Renal cortical epithelial cell (primary cell): ENCODE measurements at regions not wholly inside any gene's neighbourhood (a gene's known extent, or its start where the extent isn't known, plus 50 kb on each side); places are given as distances from the start of the nearest gene placed in this dataset.
"Not testable (repeated sequence)": the region's sequence is repeated elsewhere in the genome, so short reads cannot be mapped to it uniquely, and the experiment has no call there.

Experiments used
- DNase-seq: peaks from one replicate; pipeline ENCODE4 v3.0.0-alpha.2; 2011; ENCODE audit warnings: low read depth

DNA sequence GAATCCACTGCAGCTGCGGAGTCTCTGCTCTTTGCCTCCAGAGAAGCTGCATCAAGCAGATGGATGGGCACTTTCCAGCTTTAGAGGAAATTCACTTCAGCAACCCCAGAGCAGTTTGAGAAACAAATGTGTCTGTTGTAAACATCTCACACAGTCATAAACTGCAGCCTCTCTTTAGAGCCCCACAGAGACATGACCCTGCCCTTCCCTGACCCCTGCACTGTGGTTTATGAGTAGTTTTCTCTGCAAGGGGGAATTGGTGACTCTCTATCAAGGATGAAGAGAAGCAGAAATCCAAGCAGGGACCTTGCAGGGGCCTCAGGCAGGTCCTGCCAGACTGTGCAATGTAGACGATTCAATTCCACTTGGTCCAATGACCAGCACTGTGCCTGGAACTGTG lies 160.2 kb downstream of the SH2D4B start:
- DNase-seq, result no peak

GRCh38 chr10:80699602-80700039 lies 161.9 kb downstream of the SH2D4B start:
- DNase-seq, result peak; percentile 35

DNA sequence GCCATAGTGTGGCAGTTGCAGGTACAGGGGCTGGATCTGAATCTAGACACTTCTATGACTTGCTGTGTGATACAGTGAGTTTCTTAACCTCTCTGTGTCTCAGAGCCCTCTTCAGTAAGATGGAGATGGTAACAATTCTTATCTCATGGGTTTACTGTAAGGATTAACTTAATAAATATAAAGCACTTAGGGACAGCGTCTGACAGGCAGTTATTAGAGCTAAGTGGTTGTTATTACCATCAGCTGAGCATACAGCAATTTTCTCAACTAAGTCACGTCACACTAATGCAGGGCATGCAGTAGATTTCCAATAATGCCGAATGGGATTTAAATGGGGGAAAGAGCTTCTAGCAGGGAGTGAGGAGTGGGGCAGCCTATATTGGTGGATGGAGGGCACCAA lies 162.6 kb downstream of the SH2D4B start:
- no peak for DNase-seq

- no peak for DNase-seq
These were observed 163.2 kb downstream of the SH2D4B start for GRCh38 chr10:80700760-80701444.

DNA sequence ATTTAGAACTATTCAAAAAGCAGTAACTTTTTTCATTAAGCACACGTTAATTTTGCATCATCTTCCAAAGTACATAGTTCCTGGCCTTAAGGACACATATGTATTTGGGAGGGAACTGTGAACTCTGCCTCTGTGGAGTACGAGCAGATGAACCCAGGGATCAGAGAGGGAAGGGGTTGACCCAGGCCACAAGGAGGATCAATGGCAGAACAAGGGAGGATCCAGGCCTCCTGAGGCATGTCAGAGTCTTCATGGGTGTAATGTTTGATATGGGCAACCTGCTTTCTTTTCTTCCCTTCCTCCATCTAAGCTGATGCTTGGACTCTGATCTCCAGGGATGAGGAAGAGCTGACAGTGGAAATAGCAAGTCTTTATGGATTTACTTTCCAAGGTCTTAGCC lies 164.0 kb downstream of the SH2D4B start:
- DNase-seq, result no peak

- no peak for DNase-seq
These were observed 164.4 kb downstream of the SH2D4B start for GRCh38 chr10:80702143-80702542.

DNA sequence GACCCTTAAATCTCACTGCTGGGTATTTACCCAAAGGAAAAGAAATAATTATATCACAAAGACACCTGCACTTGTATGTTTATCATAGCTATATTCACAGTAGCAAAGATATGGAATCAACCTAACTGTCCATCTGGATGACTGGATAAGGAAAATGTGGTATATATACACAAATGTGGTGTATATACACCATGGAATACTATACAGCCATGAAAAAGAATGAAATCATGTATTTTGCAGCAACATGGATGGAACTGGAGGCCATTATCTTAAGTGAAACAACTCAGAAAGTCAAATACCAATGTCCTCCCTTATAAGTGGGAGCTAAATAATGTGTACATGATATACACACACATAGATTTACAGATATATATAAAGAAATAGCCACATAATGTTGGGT lies 168.2 kb downstream of the SH2D4B start:
- no peak for DNase-seq

GRCh38 chr10:80708185-80708584 lies 170.5 kb downstream of the SH2D4B start:
- no peak for DNase-seq

GRCh38 chr10:80708808-80709207 lies 171.1 kb downstream of the SH2D4B start:
- DNase-seq, result no peak

DNA sequence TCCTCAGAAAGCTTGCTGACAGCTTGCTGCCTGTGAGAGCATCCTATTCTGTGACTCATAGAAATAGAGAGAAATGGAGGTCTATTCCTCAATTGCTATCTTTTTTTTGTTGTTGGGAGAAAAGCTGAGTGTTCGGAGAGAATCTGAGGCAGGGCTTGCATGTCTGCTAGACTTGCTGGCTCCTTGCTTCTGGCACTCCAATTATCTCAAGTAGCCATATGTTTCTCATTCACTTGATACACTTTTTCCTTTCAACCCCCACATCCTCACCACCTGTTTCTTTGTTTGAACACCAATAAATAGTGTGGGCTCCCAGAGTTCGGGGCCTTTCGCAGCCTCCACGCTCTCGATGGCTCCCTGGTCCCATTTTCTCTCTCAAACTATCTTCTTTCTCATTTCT lies 172.2 kb downstream of the SH2D4B start:
- DNase-seq, result no peak

- DNase-seq, result no peak
These were observed 175.8 kb downstream of the SH2D4B start for GRCh38 chr10:80713398-80713928.

DNA sequence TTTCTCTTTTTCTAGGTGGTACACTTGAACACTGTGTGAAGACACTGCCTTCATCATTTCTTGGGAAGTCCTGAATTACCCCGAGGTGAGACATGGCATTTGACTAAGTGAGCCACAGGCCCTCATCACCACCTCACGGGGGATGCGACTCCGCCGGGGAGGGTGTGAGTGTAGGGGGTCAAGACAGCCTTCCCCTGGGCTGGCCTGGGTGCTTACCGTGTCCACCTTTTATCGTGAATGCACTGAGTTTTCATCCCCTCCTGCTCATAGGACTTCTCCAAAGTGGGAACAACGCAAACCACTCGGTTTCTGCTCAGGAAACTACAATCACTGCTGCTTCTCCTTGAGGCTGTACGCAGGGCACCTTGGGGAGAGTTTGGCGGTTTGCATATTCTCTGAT lies 176.9 kb downstream of the SH2D4B start:
- DNase-seq, result no peak

DNA sequence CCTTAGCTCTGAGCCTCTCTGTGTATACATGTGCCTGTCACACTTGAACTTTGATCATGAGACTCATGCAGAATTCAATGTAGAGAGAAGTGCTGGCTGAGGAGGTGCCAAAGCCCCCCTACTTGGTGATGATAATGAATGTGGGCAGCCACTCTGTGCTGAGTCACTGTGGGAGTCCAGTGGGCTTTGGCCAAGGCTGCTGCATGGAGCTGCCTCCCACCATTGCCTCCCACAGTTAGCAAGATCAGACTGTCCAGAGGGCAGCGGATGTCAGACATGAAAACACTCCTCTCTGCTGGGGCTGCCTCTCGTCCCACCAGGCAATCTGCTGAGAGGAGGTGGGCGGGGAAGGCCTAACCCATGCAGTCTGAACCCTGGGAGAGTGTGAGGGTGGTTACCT lies 180.3 kb downstream of the SH2D4B start:
- no peak for DNase-seq

GRCh38 chr10:80719935-80720334 lies 182.2 kb downstream of the SH2D4B start:
- no peak for DNase-seq

GRCh38 chr10:80720549-80720948 lies 182.8 kb downstream of the SH2D4B start:
- no peak for DNase-seq

GRCh38 chr10:80728354-80728753 lies 190.7 kb downstream of the SH2D4B start:
- not testable (repeated sequence) for DNase-seq

DNA sequence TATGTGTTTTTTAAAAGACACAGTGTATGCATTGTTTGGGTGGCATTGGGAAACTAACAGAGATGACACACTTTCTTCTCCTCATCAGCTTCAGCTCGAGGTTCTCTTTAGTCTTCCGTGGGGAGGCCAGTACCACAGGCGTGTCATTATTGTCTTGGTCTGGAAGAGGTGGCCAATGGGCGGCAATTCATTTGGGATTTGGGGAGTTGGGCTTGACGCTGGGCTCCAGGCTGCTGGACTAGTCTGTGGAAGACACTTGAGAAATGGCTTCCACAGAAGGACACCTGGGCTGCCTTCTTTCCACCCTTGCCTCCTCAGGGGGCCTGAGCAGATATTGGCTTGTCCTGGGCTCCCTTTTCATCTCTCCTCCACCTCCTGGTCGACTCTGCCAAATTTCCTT lies 192.2 kb downstream of the SH2D4B start:
- DNase-seq, result no peak

DNA sequence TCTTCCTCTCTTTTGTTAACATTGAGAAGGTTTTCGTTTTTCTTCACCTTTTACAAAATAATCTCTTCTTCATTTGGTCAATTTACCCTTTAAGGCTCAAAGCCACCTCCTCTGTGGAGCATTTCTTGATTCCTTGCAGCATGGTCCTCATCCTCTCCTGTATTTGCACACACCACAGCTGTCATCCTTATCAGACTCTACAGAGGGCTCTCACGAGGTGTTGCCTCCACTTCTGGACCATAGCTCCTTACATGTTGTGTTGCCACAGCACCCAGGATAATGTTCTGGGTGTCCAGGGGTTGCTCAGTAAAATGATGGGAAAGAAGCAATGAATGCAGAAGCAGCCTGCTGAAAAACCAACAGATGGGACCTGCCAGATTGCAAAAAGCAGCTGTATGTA lies 192.8 kb downstream of the SH2D4B start:
- no peak for DNase-seq

GRCh38 chr10:80734589-80734988 lies 196.9 kb downstream of the SH2D4B start:
- no peak for DNase-seq

- no peak for DNase-seq
These were observed 199.5 kb downstream of the SH2D4B start for GRCh38 chr10:80737209-80737608.

GRCh38 chr10:80739328-80739727 lies 201.6 kb downstream of the SH2D4B start:
- DNase-seq, result no peak

- no peak for DNase-seq
These were observed 202.4 kb downstream of the SH2D4B start for GRCh38 chr10:80739963-80740715.

DNA sequence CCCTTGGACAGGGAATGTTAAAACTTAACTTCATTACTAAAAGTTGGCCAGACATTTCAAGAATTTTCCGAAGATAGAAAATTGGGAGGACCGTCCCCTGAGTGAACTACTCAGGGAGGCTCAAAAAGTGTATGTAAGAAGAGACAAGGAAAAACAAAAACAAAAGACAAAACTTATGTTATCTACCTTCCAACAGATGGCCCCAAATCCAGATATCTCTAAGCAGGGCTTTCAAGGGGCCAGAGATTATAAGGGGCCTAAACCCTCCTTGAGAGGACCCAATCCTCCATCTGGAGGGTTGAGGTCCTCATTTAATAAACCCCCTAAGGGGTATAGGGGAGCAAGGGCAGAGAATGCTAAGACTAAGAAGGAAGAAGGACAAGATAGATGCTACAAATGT lies 203.6 kb downstream of the SH2D4B start:
- no peak for DNase-seq
